LNCaP clone FGC (cell line): ENCODE measurements at regions not wholly inside any gene's neighbourhood (a gene's known extent, or its start where the extent isn't known, plus 50 kb on each side); places are given as distances from the start of the nearest gene placed in this dataset.

ENCODE experiments used
- DNase-seq: peaks from one replicate; pipeline ENCODE4 v3.0.0-alpha.2; 2011; ENCODE audit warnings: low read depth
- H3K4me3 ChIP-seq: 2 replicates; pipeline ENCODE4 v1.5.1; 2011; ENCODE audit warnings: mild to moderate bottlenecking, low read depth, low read length, control low read depth
- TF ChIP-seq, protein P1 (sequence below): IDR thresholded peaks from 2 replicates; pipeline ENCODE4 v1.5.1; 2012; ENCODE audit warnings: mild to moderate bottlenecking; ENCODE audit not compliant: control insufficient read depth, insufficient read depth; ENCODE audit errors: extremely low read depth

DNA sequence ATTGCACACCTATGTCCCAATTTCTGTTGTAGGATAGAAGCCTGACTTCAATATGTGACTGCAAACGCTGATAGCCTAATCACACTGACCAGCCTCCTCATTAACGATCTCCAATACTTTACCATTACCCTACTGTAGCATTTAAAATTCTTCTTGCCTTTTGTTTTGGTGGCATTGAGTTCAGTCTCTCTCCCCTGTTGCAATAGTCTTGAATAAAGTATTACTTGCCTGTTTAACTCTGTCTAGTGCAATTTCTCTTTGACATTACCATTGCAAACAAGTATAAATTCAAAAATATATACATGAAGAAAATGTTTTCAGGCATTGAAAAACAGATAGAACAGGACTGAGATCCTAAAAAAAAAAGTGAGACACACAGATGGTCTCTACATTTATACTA is 649.1 kb upstream of the B3GAT1 start:
- no peak for DNase-seq
- TF ChIP-seq, protein P1, sequence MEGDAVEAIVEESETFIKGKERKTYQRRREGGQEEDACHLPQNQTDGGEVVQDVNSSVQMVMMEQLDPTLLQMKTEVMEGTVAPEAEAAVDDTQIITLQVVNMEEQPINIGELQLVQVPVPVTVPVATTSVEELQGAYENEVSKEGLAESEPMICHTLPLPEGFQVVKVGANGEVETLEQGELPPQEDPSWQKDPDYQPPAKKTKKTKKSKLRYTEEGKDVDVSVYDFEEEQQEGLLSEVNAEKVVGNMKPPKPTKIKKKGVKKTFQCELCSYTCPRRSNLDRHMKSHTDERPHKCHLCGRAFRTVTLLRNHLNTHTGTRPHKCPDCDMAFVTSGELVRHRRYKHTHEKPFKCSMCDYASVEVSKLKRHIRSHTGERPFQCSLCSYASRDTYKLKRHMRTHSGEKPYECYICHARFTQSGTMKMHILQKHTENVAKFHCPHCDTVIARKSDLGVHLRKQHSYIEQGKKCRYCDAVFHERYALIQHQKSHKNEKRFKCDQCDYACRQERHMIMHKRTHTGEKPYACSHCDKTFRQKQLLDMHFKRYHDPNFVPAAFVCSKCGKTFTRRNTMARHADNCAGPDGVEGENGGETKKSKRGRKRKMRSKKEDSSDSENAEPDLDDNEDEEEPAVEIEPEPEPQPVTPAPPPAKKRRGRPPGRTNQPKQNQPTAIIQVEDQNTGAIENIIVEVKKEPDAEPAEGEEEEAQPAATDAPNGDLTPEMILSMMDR = no peak
- no peak overlapping the region for H3K4me3 ChIP-seq

GRCh38 chr11:135046986-135047385 is 634.9 kb upstream of the B3GAT1 start:
- H3K4me3 ChIP-seq = no peak overlapping the region
- TF ChIP-seq, protein P1 = no peak
- DNase-seq = no peak

GRCh38 chr11:135046556-135046955 is 634.5 kb upstream of the B3GAT1 start:
- no peak for DNase-seq
- TF ChIP-seq, protein P1 = no peak
- no peak overlapping the region for H3K4me3 ChIP-seq

DNA sequence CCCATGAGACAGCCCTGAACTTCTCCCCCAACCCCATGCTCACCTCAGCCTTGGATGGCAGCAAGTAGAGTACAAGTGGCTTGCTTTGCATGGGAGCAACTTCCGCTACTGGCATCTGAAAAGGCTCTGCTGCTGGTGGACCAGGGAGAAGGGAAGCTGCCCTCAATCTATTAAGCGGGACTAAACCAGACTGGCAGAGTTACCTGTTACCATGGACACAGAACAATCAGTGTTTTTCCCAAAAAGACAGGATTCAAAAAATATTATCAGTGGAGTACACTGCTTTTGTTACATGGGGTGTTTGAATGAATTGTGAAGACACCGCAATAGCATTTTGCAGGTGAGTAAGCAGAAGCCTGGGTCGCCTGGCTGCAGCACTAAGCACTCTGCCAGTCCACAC is 631.4 kb upstream of the B3GAT1 start:
- no peak for DNase-seq
- TF ChIP-seq, protein P1 = no peak

GRCh38 chr11:135037828-135038227 is 625.8 kb upstream of the B3GAT1 start:
- TF ChIP-seq, protein P1 = no peak
- DNase-seq = no peak

More for the DNA sequence above, 631.4 kb upstream of the B3GAT1 start:
- H3K4me3 ChIP-seq = no peak overlapping the region

GRCh38 chr11:135036488-135037297 is 624.7 kb upstream of the B3GAT1 start:
- H3K4me3 ChIP-seq = no peak overlapping the region
- no peak for DNase-seq
- TF ChIP-seq, protein P1 = no peak

More at GRCh38 chr11:135037828-135038227, 625.8 kb upstream of the B3GAT1 start:
- no peak overlapping the region for H3K4me3 ChIP-seq

DNA sequence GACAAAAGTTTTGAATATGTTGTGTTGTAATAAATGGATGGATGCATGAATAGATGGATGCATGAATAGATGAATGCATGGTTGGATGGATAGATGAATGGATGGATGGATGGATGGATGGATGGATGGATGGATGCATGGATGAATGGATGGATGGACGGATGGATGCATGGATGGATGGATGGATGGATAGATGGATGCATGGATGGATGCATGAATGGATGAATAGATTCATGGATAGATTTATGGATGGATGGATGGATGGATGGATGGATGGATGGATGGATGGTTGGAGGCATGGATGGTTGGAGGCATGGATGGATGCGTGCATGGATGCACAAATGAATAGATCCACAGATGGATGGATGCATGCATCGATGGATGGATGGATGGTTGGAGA is 623.2 kb upstream of the B3GAT1 start:
- DNase-seq = no peak
- H3K4me3 ChIP-seq = no peak overlapping the region
- TF ChIP-seq, protein P1 = no peak
